Stimulated activated CD8-positive, alpha-beta memory T cell treated with anti-CD3 and anti-CD28 coated beads, Interleukin-15, amount 100 ng/mL, for 1 hour (primary cell): ENCODE measurements at regions not wholly inside any gene's neighbourhood (a gene's known extent, or its start where the extent isn't known, plus 50 kb on each side); places are given as distances from the start of the nearest gene placed in this dataset.

Source experiments
- DNase-seq: peaks from one replicate; pipeline ENCODE4 v3.0.0-alpha.2; 2020; ENCODE audit warnings: low read depth

DNA sequence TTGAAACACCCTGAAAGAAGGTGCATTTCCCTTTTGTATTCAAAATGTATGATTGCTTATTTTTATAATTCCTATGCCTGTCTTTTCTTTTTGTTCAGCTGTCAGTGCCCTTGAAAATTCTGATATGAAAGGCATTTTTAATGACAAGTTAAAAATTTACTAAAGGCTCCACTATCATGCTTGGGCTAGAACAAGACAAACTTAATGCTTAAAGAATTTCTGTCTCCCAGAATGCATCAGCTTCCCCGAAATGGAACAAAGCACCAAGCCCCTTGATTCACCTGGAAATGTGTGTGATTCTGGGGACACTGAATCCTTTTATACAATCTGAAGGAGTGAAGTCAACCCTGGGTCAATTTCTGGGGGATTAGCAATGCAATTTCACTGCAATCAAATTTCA is 457.5 kb downstream of the LMO4 start:
- no peak for DNase-seq

- no peak for DNase-seq
These were observed 458.3 kb downstream of the LMO4 start for GRCh38 chr1:87786861-87787545.

DNA sequence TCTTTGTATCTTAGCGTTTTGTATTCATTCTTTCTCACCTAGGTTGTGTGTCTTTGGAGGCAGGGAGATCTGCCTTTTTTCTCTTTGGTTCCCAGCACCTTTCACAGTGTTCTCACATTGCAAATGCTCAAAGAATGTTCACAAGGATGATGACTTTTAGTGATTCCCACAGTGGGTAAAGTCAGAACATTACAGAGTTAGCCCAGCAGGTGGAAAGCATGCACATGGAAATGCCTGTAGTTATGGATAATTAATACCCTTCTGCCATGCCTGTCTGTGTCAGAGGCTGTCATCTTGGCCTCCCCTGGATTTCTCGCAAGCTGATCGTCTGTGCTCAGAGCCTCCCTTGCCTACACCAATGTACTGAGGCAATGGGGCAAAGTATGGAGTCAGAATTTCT is 458.9 kb downstream of the LMO4 start:
- DNase-seq: no peak

- DNase-seq: no peak
These were observed 462.1 kb downstream of the LMO4 start for GRCh38 chr1:87790756-87791155.

- no peak for DNase-seq
These were observed 463.5 kb downstream of the LMO4 start for GRCh38 chr1:87791931-87792740.

- DNase-seq: no peak
These were observed 466.3 kb downstream of the LMO4 start for GRCh38 chr1:87794788-87795614.

- DNase-seq: no peak
These were observed 467.1 kb downstream of the LMO4 start for GRCh38 chr1:87795615-87796337.

DNA sequence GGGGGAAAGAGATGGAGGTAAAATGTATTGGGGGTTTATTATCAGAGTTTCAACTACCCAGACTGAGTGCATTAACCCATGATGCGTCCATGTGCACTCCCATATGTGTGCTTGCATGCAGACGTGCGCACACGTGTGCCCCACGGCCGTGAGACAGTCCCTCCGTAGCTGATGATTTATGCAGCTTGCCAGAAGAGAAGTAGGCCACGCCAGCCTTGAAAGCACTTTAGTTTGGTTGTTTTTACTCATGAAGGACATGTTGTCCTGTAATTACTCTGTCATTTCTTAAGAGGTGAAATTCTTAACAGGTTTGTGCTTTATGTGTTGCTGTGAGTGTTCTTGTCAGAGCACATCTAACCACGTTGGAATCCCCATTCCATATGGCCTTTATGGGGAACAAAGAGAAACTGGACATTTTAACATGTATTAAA is 467.8 kb downstream of the LMO4 start:
- DNase-seq: no peak

GRCh38 chr1:87799451-87799850 is 470.8 kb downstream of the LMO4 start:
- DNase-seq: no peak

DNA sequence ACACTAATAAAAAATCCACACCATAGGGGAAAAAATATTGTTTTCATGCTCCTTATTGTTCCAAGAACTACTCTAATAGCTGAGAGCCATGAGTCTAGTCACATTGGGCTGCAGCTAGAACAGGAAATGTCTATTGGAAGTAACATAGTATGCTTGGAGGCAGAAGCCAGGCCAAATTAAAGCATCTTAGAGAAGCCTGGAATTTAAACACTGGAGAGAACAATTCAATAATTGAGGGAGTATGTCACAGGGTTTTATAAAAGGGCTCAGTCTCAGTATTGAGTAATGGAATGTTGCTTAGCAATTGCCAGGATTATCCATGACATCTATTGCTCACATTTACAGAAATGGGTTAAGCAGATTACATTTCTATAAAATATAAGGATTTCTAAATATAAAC is 471.3 kb downstream of the LMO4 start:
- no peak for DNase-seq

DNA sequence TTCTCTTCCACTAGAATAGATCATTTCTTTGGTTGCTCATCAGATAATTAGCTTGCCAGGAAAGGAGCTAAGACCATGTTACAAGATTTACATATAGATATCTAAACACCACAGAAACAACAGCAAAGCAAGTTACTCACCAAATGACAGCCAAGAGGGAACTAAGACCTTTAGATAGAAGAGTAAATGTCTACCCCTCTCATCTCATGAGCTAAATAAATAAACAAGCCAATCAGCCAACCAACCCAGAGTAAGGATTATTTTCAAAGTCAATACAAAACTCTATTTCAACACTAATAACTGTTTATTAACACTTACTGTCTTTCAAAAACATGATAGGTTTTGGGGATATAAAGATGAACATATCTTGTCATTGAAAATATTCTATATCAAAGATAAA is 474.7 kb downstream of the LMO4 start:
- no peak for DNase-seq

DNA sequence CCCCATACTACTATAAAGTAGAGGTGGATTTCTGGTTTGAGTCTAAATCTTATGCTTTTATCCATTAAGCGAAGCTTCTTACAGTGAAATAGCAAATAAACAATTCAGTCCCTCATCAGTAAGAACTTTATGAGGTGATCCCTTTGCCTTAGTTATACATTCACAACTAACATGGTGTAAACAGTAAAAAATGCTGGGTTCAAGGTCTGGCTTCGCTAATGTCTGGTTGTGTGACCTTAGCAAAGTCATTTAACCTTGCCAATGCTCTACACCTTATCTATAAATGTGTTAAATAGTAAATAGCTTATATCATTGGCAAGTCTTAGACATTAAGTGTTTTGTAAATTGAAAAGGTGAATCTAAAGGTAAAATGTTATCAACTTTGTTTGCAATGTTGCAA is 475.4 kb downstream of the LMO4 start:
- DNase-seq: no peak

GRCh38 chr1:87805666-87806378 is 477.1 kb downstream of the LMO4 start:
- DNase-seq: no peak

DNA sequence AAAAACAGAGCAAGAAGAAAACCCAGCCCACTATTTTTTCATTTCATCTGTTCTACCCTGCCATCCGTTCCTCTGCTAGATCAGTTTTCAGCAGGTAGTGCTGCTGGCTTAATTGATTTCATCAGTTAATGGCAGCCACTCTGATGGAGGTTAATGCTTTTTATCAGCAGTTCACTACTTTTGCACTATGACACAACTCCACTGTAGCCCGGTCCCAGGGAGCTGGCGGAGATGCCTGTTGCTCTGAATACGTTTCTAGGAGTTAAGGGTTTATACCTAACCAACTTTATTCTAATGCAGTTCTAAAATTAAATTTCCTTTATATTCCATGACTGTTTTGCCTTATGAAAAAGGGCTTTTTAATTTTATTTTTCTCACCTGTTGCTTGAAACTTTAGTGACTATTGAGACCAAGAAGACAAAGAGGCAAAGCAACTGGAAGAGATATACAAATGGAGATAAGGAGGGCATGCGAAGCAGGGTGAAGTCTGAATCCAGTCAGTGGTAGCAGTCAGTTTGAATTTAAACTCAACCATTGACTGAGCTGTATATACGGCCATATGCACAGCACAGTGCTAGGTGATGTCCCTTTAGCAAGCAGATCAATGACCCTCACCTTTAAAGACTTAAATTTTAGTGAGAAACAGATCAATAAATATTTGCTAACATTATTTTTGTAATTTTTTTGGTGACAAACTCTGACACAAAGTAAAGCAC is 477.9 kb downstream of the LMO4 start:
- no peak for DNase-seq

DNA sequence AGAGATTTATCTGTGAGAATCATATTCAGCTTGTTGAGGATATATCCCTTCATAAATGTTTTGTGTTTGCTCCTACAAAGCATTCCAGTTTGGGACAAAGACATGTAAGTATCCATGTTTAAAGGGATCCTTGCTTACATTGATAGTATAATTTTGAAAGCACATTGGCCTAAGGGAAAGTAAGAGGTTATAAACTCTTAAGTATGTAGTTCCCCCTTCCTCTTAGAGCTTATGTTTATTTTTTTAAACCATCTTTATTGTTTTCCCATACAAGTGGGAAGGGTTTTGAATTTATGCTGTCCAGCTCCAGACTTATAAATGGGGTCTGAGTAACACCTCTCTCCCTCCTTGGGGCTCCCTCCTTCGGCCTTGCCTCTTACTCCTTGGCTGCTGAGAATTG is 481.5 kb downstream of the LMO4 start:
- DNase-seq: no peak

GRCh38 chr1:87812871-87813577 is 484.3 kb downstream of the LMO4 start:
- no peak for DNase-seq

GRCh38 chr1:87814573-87814972 is 485.9 kb downstream of the LMO4 start:
- no peak for DNase-seq

GRCh38 chr1:87816646-87817045 is 488.0 kb downstream of the LMO4 start:
- DNase-seq: no peak

DNA sequence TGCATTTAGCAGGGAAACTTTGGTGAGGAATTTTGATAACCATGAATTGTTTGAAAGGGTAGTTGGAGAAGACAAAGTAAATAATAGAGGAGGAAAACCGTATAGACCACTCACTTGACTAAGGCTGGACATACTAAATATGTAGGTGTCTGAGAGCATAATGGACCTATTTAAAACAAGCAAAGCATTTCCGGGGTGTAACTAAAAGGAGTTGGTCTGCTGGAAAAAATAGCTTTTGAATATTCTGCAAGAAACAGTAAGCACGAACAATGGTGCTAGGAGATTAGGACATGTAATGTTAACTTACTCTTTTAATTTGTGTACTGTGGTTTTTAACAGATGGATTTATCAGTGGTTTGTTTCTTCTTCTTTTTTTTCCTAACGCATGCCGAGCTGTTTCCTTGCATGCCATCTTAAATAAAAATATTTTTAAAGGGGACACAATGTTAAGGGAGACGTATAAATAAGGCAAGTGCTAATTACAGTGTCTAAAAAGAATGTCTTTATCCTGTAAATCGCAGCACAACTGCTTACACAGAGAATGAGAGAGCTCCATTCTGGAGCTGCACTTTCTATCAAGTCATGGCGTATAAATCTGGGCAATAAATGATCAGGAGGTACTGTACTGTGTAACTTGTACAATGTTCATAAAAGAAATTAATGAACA is 492.1 kb downstream of the LMO4 start:
- DNase-seq: no peak

- DNase-seq: no peak
These were observed 492.6 kb downstream of the LMO4 start for GRCh38 chr1:87821335-87821697.
